Germinal center (tissue), 1 donor: ENCODE measurements at regions not wholly inside any gene's neighbourhood (a gene's known extent, or its start where the extent isn't known, plus 50 kb on each side); places are given as distances from the start of the nearest gene placed in this dataset.

Source experiments
- DNase-seq: peaks from one replicate; pipeline ENCODE4 v3.0.0; 2012; ENCODE audit warnings: mixed read lengths, low spot score

GRCh38 chr4:159500861-159501260, 398.0 kb downstream of the RAPGEF2 start:
- no peak for DNase-seq

GRCh38 chr4:159503236-159504008, 400.5 kb downstream of the RAPGEF2 start:
- DNase-seq: no peak

GRCh38 chr4:159504684-159505083, 401.8 kb downstream of the RAPGEF2 start:
- no peak for DNase-seq

DNA sequence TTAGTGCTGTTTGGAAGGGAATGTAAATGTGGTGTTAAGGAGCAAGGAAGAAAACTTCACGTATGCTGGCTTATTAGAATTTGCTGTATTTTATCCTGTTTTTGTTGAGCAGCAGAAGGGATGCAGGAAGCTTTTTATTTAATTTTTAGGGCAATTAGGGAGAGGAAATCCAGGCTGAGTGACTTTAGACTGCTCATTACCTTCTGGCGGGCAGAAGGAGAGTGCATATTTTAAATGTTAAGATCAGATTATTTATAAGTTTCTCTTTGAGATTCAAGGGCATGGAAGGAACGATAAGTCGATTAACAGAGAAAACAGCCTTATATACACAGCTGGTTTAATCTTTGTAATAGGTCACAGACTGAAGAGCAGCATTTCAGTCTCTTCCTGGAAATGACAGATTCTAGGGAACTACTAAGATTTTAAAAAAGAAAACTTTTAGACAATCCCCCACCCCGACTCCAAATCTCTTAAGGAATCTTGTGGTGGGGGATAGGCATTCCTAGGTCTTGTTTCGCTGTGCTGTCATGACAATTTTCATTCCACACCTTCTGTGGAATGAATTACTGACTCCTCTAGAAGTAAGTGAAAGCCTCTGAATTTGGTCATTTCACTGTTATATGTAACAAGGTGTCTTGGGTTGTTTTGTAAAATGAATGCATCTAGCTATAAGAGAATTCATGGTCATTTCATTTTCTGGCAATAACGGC, 402.5 kb downstream of the RAPGEF2 start:
- DNase-seq: no peak

DNA sequence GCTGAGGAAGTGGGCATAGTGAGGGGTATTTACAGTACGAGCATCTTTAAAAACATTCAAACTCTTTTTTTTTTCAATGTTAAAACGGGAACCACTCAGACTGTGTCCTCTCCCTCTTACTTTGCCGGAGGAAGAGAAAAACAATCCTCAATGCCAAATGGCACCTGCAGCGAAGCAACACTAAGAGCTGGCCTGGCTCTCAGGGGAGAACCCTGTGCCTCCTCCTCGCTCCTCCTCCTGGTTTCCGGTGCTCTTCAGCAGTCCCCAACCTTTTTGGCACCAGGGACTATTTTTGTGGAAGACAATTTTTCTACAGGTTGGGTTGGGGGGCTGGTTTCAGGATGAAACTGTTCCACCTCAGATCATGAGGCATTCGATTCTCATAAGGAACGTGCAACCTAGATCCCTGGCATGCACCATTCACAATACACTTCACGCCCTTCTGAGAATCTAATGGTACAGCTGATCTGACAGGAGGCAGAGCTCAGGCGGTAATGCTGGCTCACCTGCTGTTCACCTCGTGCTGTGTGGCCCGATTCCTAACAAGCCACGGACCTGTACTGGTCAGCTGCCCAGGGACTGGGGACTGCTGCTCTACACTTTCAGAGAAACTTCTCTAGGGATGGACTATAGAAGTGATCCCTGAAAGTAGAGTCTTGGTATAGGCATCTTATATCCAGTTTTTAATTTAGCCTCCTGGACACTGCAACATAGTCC, 404.1 kb downstream of the RAPGEF2 start:
- DNase-seq: no peak

GRCh38 chr4:159508917-159509500, 406.1 kb downstream of the RAPGEF2 start:
- no peak for DNase-seq

DNA sequence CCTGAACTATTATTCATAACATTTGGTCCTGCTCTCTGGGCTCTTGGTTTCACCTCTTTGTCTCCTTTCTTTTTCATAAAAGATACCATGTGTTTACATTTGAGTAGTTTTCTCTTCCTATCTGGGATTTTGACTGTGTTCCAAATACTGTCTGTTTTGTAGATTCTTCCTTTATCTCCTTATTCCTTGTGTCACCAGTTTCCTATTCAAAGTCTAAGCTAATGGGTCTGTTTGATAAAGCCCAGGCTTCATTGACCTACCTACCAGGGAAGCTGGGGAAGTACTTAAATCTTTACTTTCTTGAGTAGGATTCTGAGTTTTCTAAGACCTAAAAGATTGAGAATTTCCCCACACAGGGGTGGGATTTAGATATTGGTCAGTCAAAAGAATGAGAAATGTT, 409.5 kb downstream of the RAPGEF2 start:
- no peak for DNase-seq

- no peak for DNase-seq
Measured at GRCh38 chr4:159515314-159516025, 412.6 kb downstream of the RAPGEF2 start.

- no peak for DNase-seq
Measured at GRCh38 chr4:159516556-159517140, 413.8 kb downstream of the RAPGEF2 start.

GRCh38 chr4:159520074-159520473, 417.2 kb downstream of the RAPGEF2 start:
- no peak for DNase-seq

DNA sequence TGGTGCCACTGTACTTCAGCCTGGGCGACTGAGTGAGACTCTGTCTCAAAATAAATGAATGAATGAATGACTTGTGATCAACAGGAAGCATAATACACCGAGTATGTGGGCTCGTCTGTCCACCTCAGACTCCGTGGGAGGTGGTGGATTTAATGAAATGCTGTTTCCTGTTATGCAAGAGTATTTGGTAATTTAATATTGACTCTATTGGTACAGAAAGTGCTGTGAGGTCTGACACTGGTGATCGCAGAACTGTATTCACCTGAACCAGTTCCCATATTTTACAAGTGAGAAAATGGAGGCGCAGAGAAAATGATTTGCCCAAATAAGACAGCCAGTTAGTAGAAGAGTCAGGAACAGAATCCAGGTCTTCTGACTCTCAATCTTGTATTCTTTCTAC, 423.3 kb downstream of the RAPGEF2 start:
- DNase-seq: no peak

GRCh38 chr4:159534655-159535054, 431.8 kb downstream of the RAPGEF2 start:
- no peak for DNase-seq

GRCh38 chr4:159538556-159538955, 435.7 kb downstream of the RAPGEF2 start:
- DNase-seq: no peak

GRCh38 chr4:159540038-159540437, 437.2 kb downstream of the RAPGEF2 start:
- no peak for DNase-seq

- no peak for DNase-seq
Measured at GRCh38 chr4:159540501-159540900, 437.6 kb downstream of the RAPGEF2 start.

DNA sequence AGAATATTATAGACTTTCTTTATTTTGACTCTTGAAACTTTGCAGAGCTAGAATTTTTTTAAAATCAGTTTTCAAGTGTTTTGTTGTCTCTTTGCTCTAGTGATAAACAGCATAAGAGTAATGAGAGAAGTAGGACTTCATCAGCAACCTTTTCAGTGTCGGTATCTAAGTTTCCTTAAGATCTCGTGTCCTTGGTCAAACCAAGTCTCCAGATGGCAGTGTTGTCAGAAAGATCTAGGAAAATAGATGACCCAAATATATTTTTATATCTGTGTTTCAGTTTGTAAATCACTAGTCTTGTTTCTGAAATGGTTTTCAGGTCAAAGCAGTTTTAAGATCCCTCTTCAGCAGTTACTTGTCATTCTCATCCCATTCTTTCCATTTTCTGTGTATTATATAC, 438.3 kb downstream of the RAPGEF2 start:
- no peak for DNase-seq

DNA sequence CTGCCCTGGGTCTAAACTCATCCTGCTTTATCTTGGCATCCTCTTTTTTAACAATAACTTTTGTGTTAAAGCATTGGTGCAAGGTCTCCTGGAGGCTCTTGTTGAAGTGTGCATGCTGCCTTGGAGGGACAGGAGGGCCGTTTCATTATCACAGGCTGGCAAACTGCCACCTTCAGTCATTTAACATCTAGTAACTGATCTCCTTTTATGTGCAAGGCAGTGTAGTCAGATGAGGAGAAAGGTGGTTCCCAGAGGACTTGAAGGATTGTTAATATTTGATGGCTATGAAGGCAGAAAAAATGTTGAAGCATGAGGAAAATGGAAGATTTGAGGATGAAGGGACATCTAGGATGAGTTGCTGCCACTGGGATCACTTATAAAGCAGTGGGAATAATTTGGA, 439.4 kb downstream of the RAPGEF2 start:
- no peak for DNase-seq

- no peak for DNase-seq
Measured at GRCh38 chr4:159543831-159544230, 441.0 kb downstream of the RAPGEF2 start.

DNA sequence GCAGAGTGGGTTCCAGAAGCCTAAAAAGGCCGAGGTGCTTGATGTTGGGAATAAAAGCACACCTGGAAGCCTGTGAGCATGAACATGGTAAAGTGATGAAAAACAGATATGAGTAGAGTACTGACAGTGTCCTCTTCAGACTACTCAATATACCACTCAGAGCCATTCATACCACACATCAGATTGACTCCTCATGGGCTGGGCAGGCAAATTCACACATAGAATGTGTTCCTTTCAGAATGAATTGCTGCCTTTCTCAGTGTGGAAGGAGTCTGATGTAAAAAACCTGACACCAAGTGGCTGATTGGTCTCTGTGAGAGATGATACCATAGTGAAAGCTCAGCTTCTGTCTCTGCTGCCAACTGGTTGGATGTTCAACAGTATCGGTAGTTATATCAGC, 442.7 kb downstream of the RAPGEF2 start:
- no peak for DNase-seq

DNA sequence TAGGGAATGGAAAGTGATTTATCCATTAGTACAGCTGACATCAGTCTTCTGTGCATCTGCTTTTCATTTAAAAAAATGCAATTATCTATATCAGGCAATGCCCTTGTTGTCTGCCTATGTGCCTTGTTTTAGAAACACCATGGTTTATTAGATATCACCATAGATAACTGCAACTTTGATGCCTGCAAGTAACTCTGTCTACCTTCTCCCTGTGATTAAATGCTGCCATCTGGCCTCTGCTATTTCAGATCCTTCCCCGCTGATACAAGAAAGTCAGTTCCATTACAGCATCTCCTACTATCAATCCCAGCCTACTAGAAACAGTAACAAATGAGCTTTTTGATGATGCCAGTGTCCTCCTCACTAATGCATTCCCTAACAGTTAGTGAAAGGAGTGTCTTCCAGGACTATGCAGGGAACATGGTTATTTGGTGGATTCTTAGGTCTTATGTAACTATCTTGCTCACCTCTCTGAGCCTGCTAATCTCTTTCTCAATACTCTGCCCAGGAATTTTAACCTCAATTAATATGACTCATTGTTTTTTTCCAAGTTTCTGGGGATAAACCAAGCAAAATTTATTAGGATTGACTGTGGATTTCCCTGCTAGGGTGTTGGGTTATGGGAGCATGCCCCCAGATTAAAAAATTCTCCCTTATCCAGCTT, 444.9 kb downstream of the RAPGEF2 start:
- no peak for DNase-seq

DNA sequence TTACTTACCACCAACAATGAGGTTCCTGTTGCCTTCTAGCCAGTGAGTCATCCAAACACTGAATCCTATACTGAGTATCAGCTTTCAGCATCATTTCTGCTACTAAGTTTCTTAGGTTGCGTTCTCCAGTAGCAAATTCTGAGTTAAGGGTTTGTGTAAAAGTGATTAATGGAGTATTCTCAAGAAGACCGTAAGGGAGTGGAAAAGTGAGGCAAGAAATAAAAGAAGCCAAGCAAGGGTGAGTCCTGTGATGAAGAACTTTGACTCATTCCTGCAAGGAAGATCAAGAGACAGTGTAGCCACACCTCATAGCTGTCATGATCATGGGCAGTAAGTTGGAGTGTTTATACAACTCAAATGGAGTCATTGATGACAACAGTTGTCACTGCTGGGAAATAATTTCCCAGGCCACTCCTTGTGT, 446.2 kb downstream of the RAPGEF2 start:
- no peak for DNase-seq
